ENCODE measurements at regions not wholly inside any gene's neighbourhood (a gene's known extent, or its start where the extent isn't known, plus 50 kb on each side); places are given as distances from the start of the nearest gene placed in this dataset.

- no peak for DNase-seq
Observed at GRCh38 chr3:139286241-139286640, 57.6 kb upstream of the MRPS22 start.

GRCh38 chr3:139286825-139287224 lies 57.0 kb upstream of the MRPS22 start:
- DNase-seq: no peak

DNA sequence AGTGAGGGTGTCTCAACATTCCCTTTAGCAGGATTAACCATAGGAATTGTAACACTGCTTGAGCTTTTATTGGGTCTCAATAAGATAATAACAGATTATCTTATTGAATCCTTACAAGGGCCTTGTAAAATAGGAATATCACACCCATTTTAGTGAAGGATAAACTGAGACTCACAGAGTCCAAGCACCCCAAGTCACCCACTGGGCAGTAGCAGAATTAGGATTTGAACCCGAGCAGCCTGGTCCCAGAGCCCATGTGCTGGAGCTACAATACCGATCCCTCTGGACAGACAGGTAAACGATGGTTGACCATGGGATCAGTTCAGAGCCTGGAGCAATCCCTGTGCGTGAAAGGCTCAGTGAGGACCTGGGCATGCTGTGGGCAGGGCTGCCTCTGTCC lies 56.3 kb upstream of the MRPS22 start:
- no peak for DNase-seq

DNA sequence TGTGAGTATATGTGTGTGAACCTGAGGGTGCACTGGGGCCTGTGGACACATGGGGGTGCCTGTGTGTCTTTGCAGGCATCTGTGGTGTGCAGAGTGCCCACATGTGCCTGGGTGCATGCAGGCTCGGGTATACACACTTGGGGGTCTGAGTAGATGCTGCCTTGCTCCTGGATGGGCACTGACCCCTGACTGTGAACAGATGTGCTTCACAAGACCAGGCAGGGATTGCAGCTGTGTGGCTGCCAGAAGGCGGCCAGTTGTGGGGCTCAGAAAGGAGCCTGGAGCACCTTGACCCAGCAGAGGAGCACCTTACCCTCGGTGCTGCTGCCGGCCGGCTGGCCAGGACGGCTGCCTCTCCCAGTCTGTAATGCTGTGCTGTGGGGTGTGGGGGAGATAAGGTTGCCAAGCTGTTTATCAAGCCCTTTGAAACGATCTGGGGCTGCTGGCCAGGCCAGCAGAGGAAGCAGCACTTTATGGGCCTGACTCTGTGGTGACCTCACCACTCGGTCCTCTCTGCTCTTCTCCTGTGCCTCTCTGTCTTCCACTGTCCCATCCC lies 55.5 kb upstream of the MRPS22 start:
- no peak for DNase-seq

- no peak for DNase-seq
Observed at GRCh38 chr3:139289860-139290524, 53.8 kb upstream of the MRPS22 start.

GRCh38 chr3:139291276-139292051 lies 52.4 kb upstream of the MRPS22 start:
- DNase-seq: no peak

- no peak for DNase-seq
Observed at GRCh38 chr3:139292192-139292591, 51.6 kb upstream of the MRPS22 start.

GRCh38 chr3:139292711-139293664 lies 50.8 kb upstream of the MRPS22 start:
- no peak for DNase-seq

DNA sequence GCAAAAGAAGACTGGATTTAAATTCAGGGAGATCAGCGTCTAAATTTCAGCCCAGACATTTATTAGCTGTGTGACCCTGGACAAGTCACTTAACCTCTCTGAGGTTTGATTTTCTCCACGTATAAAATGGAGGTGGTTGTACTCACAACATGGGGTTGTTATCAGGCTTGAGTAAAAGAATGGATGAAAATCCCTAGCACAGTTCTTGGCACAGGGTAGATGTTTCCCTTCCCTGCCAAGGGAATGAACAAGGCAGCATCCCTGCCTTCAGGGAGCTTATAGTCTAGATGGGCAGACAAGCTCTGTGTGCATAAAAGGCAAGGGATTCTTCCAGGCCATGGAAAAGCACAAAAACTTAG lies 50.2 kb upstream of the MRPS22 start:
- DNase-seq: no peak
